Karpas-422 (cell line): ENCODE measurements at regions not wholly inside any gene's neighbourhood (a gene's known extent, or its start where the extent isn't known, plus 50 kb on each side); places are given as distances from the start of the nearest gene placed in this dataset.
A peak's percentile ranks its signal among the peaks of the same experiment; 100 is the strongest.
"Not testable (repeated sequence)": the region's sequence is repeated elsewhere in the genome, so short reads cannot be mapped to it uniquely, and the experiment has no call there.

Experiments
- DNase-seq: peaks from one replicate; pipeline ENCODE4 v3.0.0-alpha.2; 2015
- H2AFZ ChIP-seq: fragments of 200-600 bp; sonication (generic); 2 replicates; pipeline ENCODE4 v1.6.1; 2014; ENCODE audit warnings: antibody characterized with exemption, low read length, mixed read lengths
- H3K27ac ChIP-seq: fragments of 200-600 bp; sonication (generic); 2 replicates; pipeline ENCODE4 v1.5.1; 2014; ENCODE audit warnings: mild to moderate bottlenecking, low read length, moderate library complexity
- H3K27me3 ChIP-seq: fragments of 200-600 bp; sonication (generic); 2 replicates; pipeline ENCODE4 v1.6.1; 2014; ENCODE audit warnings: low read length, mixed read lengths
- H3K36me3 ChIP-seq: fragments of 200-600 bp; sonication (generic); 2 replicates; pipeline ENCODE4 v1.6.1; 2014; ENCODE audit warnings: low read length, mixed read lengths; ENCODE audit not compliant: insufficient read depth
- H3K4me1 ChIP-seq: fragments of 200-600 bp; sonication (generic); 2 replicates; pipeline ENCODE4 v1.6.1; 2014; ENCODE audit warnings: mild to moderate bottlenecking, low read length, mixed read lengths
- H3K4me2 ChIP-seq: fragments of 200-600 bp; sonication (generic); 2 replicates; pipeline ENCODE4 v1.6.1; 2014; ENCODE audit warnings: low read length, low read depth, mild to moderate bottlenecking; ENCODE audit not compliant: poor library complexity, severe bottlenecking
- H3K4me3 ChIP-seq: fragments of 200-600 bp; sonication (generic); 2 replicates; pipeline ENCODE4 v1.5.1; 2014; ENCODE audit warnings: mild to moderate bottlenecking, antibody characterized with exemption, low read length, mixed read lengths
- H3K79me2 ChIP-seq: fragments of 200-600 bp; sonication (generic); 2 replicates; pipeline ENCODE4 v1.6.1; 2014; ENCODE audit warnings: mild to moderate bottlenecking, low read length, mixed read lengths
- H3K9ac ChIP-seq: fragments of 200-600 bp; sonication (generic); 2 replicates; pipeline ENCODE4 v1.6.0; 2014; ENCODE audit warnings: low read length
- H3K9me2 ChIP-seq: fragments of 200-600 bp; sonication (generic), shearing (Covaris generic); replicated peaks from 2 replicates; pipeline ENCODE4 v1.6.0; 2014; ENCODE audit warnings: mild to moderate bottlenecking, low read length, moderate library complexity; ENCODE audit not compliant: insufficient read depth
- H3K9me3 ChIP-seq: fragments of 300-700, 200-600 bp; sonication (generic); 2 replicates; pipeline ENCODE4 v1.6.1; 2014; ENCODE audit warnings: low read length, mixed read lengths
- H4K20me1 ChIP-seq: fragments of 200-600 bp; sonication (generic); 2 replicates; pipeline ENCODE4 v1.6.1; 2014; ENCODE audit warnings: mild to moderate bottlenecking, antibody characterized with exemption, low read length, low read depth; ENCODE audit not compliant: insufficient read depth

DNA sequence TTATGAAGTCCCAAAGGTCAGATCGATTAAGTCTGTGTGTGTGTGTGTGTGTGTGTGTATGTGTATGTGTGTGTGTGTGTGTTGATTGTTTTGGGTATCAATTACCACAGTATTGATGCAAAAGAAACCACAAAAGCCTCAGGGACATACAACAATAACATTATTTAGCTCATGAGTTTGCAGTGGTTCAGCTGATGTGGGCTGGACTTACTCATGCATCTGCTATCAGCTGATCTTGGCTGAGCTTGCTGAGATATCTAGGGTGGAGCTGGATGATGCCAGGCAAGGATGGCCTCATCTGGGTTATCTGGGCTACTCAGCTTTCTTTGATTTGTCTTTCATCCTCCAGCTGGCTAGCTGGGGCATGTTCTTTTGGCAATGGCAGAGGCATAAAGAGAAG is 82.4 kb upstream of the PRR23C start:
- no peak overlapping the region for H3K4me2 ChIP-seq
- no peaks in the 10 kb centered on the region for H3K27me3 ChIP-seq
- H2AFZ ChIP-seq: no peak overlapping the region
- no peaks in the 10 kb centered on the region for H3K9me2 ChIP-seq
- H3K79me2 ChIP-seq: no peaks in the 10 kb centered on the region
- no peak overlapping the region for H3K4me3 ChIP-seq
- H3K27ac ChIP-seq: no peak overlapping the region
- no peak overlapping the region for H3K9ac ChIP-seq
- H4K20me1 ChIP-seq: no peaks in the 10 kb centered on the region
- no peaks in the 10 kb centered on the region for H3K9me3 ChIP-seq
- no peaks in the 10 kb centered on the region for H3K36me3 ChIP-seq
- peak; percentile 14 for DNase-seq
- H3K4me1 ChIP-seq: no peaks in the 10 kb centered on the region

DNA sequence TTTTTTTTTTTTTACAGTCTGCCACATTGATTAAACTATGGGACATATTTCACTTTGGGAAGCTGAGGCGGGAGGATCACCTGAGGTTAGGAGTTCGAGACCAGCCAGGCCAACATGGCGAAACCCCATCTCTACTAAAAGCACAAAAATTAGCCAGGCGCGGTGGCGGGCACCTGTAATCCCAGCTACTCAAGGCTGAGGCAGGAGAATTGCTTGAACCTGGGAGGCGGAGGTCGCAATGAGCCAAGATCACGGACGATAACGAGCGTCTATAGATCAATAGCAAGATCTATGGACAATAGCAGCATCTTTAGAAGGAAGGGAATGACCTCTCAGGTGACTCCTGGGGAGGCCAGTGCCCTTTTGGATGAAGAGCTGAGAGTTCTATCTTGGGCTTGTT is 82.9 kb upstream of the PRR23C start:
- peak; percentile 5 for DNase-seq
- not testable (repeated sequence) for H2AFZ ChIP-seq, H3K36me3 ChIP-seq

DNA sequence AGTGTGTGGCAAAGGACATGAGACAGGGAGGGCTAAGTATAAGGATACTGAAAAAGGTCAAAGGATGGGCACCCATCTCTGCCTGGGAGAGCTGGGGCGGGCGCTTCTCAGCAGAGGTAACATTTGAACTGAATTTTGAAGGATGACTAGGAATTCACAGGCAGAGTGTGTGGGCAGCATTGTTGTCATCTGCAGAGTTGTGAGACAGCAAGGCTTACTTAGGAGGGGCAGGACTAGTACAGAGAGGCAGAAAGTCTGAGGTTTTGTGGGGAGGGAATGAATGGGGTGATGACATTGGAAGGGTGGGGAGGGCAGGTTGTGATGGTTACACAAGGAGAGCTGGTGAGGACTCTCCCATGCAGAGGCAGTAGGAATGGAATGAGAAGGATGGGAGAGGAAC is 84.1 kb upstream of the PRR23C start:
- H3K79me2 ChIP-seq: no peaks in the 10 kb centered on the region
- no peak overlapping the region for H3K27ac ChIP-seq
- no peak overlapping the region for H3K4me3 ChIP-seq
- no peak overlapping the region for H3K4me2 ChIP-seq
- H3K9me3 ChIP-seq: no peaks in the 10 kb centered on the region
- no peaks in the 10 kb centered on the region for H3K4me1 ChIP-seq
- no peak overlapping the region for H2AFZ ChIP-seq
- no peaks in the 10 kb centered on the region for H4K20me1 ChIP-seq
- no peaks in the 10 kb centered on the region for H3K9me2 ChIP-seq
- H3K36me3 ChIP-seq: no peaks in the 10 kb centered on the region
- DNase-seq: peak; percentile 4
- no peak overlapping the region for H3K9ac ChIP-seq
- H3K27me3 ChIP-seq: no peaks in the 10 kb centered on the region

More for the DNA sequence above, 82.9 kb upstream of the PRR23C start:
- H3K4me2 ChIP-seq, H3K9me3 ChIP-seq, H3K27me3 ChIP-seq, H3K79me2 ChIP-seq, H4K20me1 ChIP-seq, H3K4me1 ChIP-seq, H3K9me2 ChIP-seq, H3K4me3 ChIP-seq, H3K27ac ChIP-seq, H3K9ac ChIP-seq: not testable (repeated sequence)

DNA sequence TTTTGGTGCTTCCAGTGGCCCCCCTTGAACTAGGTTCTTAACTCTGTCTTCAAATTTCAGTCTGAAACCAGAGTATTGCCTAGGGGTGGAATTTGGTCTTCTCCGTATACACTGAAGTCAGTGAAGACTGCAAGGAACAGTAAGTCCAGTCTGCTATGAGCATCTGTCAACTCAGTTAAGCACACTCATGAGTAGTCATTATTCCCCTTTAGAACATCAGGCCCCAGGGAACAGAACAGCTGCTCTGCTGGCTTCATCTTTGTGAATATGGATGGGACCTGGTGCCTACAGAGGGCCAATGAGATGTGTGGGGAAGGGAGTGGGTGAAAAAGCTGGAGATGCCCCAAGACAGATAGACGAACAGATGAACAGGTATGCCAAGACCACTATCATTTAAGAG is 85.2 kb upstream of the PRR23C start:
- Histone ChIP-seq H3K4me2 (no peak overlapping the region), H3K79me2 (no peaks in the 10 kb centered on the region), H3K36me3 (no peaks in the 10 kb centered on the region), H4K20me1 (no peaks in the 10 kb centered on the region), H3K9me3 (no peaks in the 10 kb centered on the region), H3K27ac (no peak overlapping the region), H3K27me3 (no peaks in the 10 kb centered on the region), H3K9me2 (no peaks in the 10 kb centered on the region), H3K9ac (no peak overlapping the region), H3K4me1 (no peaks in the 10 kb centered on the region), H3K4me3 (no peak overlapping the region), H2AFZ (no peak overlapping the region)
- DNase-seq: no peak

DNA sequence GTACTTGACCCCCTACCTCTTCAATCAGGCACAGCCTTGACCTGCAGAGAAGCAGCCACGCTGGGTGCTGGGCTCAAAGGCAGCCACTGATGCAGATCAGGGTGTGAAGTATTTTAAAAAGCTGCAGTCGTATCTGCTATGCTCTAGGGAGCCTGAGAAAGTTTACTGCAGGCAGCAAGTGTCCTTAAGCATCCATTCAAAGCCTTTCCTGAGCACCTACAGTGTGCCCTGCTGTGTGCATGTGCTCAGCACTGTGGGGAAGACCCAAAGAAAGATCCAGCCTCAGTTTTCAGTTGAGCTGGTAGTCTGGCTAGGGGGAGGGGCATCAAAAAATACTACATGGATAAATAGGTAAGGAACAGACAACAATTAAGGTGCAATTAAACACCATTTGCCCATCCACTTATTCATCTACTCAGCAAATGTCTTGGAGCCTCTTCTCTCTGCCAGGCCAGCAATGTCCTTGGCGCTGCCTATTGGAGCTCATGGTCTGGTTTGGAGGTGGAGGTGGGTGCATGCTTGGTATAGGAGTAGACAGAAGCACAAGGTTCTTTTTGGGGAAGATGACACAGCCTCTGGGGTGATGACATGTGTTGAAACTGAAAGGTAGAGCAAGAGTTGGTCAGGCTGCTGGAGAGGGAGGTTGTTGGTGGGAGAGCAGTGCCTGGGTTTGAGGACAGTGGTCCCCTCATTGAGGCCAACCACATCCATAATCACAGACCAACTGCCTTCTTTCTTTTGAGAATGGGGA is 85.9 kb upstream of the PRR23C start:
- no peaks in the 10 kb centered on the region for H3K9me3 ChIP-seq
- H3K27ac ChIP-seq: no peak overlapping the region
- no peaks in the 10 kb centered on the region for H3K36me3 ChIP-seq
- H3K27me3 ChIP-seq: peaks cover 2% of the 10 kb centered on the region; the same call in 1 of the 2 replicates
- H2AFZ ChIP-seq: no peak overlapping the region
- no peaks in the 10 kb centered on the region for H4K20me1 ChIP-seq
- H3K9me2 ChIP-seq: no peaks in the 10 kb centered on the region
- H3K79me2 ChIP-seq: no peaks in the 10 kb centered on the region
- no peaks in the 10 kb centered on the region for H3K4me1 ChIP-seq
- no peak for DNase-seq
- no peak overlapping the region for H3K4me3 ChIP-seq
- no peak overlapping the region for H3K9ac ChIP-seq
- H3K4me2 ChIP-seq: no peak overlapping the region

DNA sequence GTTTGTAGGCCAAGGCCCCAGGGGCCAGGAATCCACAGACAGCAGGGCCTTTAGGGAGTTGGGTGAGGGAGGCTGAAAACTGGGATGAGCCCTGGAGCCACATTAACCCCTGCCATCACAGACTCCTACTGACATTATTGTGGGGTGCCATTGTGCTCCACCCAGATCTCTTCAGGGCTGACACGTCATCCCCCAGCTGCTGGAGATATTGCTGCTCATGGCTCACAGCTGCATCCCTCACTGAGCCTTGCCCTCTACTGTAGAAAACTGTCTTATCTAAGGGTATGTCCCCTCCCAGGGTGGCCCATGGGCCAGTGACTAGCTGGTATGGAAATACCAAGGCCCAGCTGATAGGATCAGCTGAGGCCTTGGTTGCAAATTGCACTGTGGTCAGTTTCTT is 87.3 kb upstream of the PRR23C start:
- Histone ChIP-seq H3K9me3 (no peaks in the 10 kb centered on the region), H4K20me1 (no peaks in the 10 kb centered on the region), H3K4me3 (no peak overlapping the region), H3K9ac (no peak overlapping the region), H3K4me2 (no peak overlapping the region), H3K9me2 (no peaks in the 10 kb centered on the region), H3K27ac (no peak overlapping the region), H3K4me1 (no peaks in the 10 kb centered on the region), H3K79me2 (no peaks in the 10 kb centered on the region), H3K36me3 (no peaks in the 10 kb centered on the region), H3K27me3 (peaks cover 2% of the 10 kb centered on the region; the same call in 1 of the 2 replicates), H2AFZ (no peak overlapping the region)
- no peak for DNase-seq

DNA sequence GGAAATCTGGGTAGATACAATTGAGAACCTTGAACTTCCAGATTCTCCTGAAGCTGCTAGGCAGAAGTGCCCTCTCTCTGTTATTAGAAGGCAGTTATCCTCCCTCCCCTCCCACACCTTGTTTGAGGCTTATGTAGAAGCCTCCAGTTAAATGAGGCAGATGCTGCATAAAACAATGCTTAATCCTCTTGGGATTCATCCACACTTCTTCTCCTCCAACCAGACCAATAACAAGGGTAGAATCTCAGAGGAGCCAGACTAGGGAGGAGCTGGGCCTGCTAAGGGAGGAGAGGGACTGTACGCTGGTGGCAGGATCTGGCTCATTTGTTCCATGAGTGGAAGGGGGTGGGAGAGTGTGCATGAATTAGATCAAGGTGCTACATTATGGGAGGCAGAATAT is 88.3 kb upstream of the PRR23C start:
- DNase-seq: no peak
- no peaks in the 10 kb centered on the region for H4K20me1 ChIP-seq
- no peaks in the 10 kb centered on the region for H3K9me2 ChIP-seq

DNA sequence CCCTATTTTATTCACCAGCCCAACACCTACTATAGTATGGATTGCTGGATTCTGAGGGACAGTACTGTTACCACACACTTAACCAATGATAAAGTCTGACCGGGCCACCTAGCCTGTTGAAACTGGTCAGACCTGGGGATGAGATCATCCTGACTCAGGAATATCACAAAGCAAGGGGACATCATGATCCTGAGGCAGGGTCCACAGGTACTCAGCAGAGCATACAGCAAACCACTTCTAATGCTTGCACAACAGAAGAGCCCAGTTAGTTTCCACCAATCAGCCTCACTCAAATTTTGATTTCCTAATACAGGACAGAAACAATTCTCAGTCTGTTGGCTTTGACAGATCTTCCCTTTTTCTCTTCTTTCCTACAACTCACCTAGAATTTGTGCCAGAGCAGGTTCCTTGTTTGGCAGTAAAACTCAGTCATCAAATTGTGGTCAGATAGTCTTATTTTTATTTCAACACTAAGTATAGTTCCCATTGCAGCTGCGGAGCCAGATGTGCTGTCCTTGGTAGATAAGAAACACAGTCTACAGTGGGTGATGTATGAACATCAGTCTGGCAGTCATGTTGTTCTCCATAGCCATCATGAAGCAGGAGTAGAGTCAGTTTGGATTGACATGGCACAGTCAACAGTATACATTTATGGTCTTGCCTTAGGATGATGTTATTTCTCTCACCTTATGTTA is 90.1 kb upstream of the PRR23C start:
- no peak for DNase-seq
- Histone ChIP-seq H3K9me2 (no peaks in the 10 kb centered on the region), H3K27me3 (peaks cover 2% of the 10 kb centered on the region; the same call in 1 of the 2 replicates), H2AFZ (no peak overlapping the region), H3K9ac (no peak overlapping the region), H3K4me1 (no peaks in the 10 kb centered on the region), H3K27ac (no peak overlapping the region), H3K4me3 (no peak overlapping the region), H3K79me2 (no peaks in the 10 kb centered on the region), H3K9me3 (no peaks in the 10 kb centered on the region), H3K36me3 (no peaks in the 10 kb centered on the region), H4K20me1 (no peaks in the 10 kb centered on the region), H3K4me2 (no peak overlapping the region)

More for the DNA sequence above, 88.3 kb upstream of the PRR23C start:
- H3K79me2 ChIP-seq: no peaks in the 10 kb centered on the region
- no peak overlapping the region for H3K27ac ChIP-seq
- no peak overlapping the region for H3K4me3 ChIP-seq
- no peak overlapping the region for H3K9ac ChIP-seq
- H3K9me3 ChIP-seq: no peaks in the 10 kb centered on the region
- H3K27me3 ChIP-seq: peaks cover 2% of the 10 kb centered on the region; the same call in 1 of the 2 replicates
- H2AFZ ChIP-seq: no peak overlapping the region
- H3K4me2 ChIP-seq: no peak overlapping the region
- no peaks in the 10 kb centered on the region for H3K4me1 ChIP-seq
- no peaks in the 10 kb centered on the region for H3K36me3 ChIP-seq
